ENCODE measurements at regions not wholly inside any gene's neighbourhood (a gene's known extent, or its start where the extent isn't known, plus 50 kb on each side); places are given as distances from the start of the nearest gene placed in this dataset.
A peak's percentile ranks its signal among the peaks of the same experiment; 100 is the strongest.

- no peak for TF ChIP-seq EZH2phosphoT487 (IDR thresholded peaks at IDR 0.05; ENCODE audit: borderline replicate concordance, low read depth, low read length)
- peak; percentile 43 for TF ChIP-seq CTCF (conservative IDR thresholded peaks at IDR 0.05; ENCODE audit: low read length)
Observed at GRCh38 chr13:86946734-86947133, 724.4 kb upstream of the SLITRK5 start.
